ENCODE measurements at regions not wholly inside any gene's neighbourhood (a gene's known extent, or its start where the extent isn't known, plus 50 kb on each side); places are given as distances from the start of the nearest gene placed in this dataset.

DNA sequence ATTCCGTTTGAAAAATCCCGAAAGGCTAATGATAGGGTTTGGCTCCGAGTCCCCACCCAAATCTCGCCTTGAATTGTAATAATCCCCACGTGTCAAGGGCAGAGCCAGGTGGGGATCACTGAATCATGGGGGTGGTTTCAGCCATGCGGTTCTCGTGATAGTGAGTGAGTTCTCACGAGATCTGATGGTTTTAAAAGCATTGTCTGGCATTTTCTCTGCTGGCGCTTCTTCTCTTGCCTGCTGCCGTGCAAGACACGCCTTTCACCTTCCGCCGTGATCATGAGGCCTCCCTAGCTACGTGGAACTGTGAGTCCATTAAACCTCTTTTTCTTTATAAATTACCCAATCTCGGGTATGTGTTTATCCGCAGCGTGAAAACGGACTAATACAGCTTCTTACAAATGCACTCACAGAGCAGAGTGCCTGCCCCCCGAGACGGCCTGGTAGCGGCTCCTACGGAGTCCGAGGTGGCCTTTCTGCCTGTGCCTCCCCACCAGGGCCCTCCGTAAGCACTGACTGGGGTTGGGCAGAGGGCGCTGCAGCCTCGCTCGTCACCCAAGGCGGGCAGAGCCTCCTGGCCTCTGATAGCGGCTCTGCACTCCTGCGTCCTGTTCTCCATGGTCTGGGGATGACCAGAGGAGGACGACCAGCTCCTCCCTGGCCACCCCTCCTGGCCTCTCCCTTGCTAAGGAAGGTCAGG, 131.7 kb downstream of the FOXL1 start:
- Mint-ChIP-seq H3K27ac (no peak overlapping the region), H3K4me3 (no peak overlapping the region), H3K27me3 (ENCODE audit: low read depth) (peaks cover 41% of the 10 kb centered on the region)

GRCh38 chr16:86710602-86710950, 132.2 kb downstream of the FOXL1 start:
- H3K27ac Mint-ChIP-seq = no peak overlapping the region
- no peaks in the 10 kb centered on the region for H3K4me1 Mint-ChIP-seq
- H3K36me3 Mint-ChIP-seq = no peaks in the 10 kb centered on the region
- DNase-seq (ENCODE audit: low spot score in 2 of 2, unreplicated experiment in 2 of 2) = no peak
- H3K27me3 Mint-ChIP-seq (ENCODE audit: low read depth) = peaks cover 41% of the 10 kb centered on the region
- H3K4me3 Mint-ChIP-seq = no peak overlapping the region
- TF ChIP-seq CTCF (IDR thresholded peaks at IDR 0.05; ENCODE audit: unreplicated experiment) = no peak
- peaks cover 8% of the 10 kb centered on the region for H3K9me3 Mint-ChIP-seq

More for the DNA sequence above, 131.7 kb downstream of the FOXL1 start:
- H3K4me1 Mint-ChIP-seq = no peaks in the 10 kb centered on the region
- no peak for DNase-seq (ENCODE audit: low spot score in 2 of 2, unreplicated experiment in 2 of 2)
- peaks cover 8% of the 10 kb centered on the region for H3K9me3 Mint-ChIP-seq
- no peaks in the 10 kb centered on the region for H3K36me3 Mint-ChIP-seq
- no peak for TF ChIP-seq CTCF (IDR thresholded peaks at IDR 0.05; ENCODE audit: unreplicated experiment)

DNA sequence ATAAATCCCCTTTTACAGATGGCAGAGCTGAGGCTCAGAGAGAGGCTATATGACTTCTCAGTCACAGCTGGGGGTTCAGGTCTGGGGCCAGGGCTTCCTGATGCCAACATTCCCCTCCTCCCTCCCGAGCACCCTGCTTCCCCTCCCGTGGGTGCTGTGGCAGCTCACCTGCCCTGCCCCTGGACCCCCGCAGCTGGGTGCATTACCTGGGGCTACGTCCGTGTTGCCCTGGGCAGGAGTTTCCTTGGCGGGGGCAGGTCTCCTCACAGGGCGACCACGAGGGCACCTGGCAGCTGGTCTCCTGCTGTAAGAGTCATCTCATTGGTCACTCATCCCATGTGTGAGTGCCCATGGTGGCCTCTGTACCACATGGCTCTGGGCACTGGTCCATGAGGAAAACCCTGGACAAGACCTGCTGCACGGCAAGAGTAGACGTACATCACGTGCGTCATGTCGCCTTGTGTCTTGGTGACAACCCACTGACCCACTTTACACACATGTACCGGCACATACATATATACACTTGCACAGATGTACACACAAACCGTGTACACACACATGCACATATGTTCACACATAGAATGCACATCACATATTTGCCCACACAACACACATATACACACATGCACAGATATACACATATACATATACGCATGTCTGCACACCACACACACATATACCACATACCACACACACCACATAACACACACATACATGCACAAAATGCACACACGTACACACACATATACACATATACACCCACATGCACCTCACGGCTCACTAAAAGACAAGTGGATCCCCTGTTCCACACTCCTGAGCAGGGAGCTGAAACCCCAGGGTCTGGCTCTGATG, 134.0 kb downstream of the FOXL1 start:
- peaks cover 37% of the 10 kb centered on the region for H3K27me3 Mint-ChIP-seq (ENCODE audit: low read depth)
- no peaks in the 10 kb centered on the region for H3K36me3 Mint-ChIP-seq
- H3K4me3 Mint-ChIP-seq = no peak overlapping the region
- no peak overlapping the region for H3K27ac Mint-ChIP-seq
- H3K4me1 Mint-ChIP-seq = no peaks in the 10 kb centered on the region
- DNase-seq (ENCODE audit: low spot score in 2 of 2, unreplicated experiment in 2 of 2) = no peak
- TF ChIP-seq CTCF (IDR thresholded peaks at IDR 0.05; ENCODE audit: unreplicated experiment) = no peak
- H3K9me3 Mint-ChIP-seq = peaks cover 5% of the 10 kb centered on the region

DNA sequence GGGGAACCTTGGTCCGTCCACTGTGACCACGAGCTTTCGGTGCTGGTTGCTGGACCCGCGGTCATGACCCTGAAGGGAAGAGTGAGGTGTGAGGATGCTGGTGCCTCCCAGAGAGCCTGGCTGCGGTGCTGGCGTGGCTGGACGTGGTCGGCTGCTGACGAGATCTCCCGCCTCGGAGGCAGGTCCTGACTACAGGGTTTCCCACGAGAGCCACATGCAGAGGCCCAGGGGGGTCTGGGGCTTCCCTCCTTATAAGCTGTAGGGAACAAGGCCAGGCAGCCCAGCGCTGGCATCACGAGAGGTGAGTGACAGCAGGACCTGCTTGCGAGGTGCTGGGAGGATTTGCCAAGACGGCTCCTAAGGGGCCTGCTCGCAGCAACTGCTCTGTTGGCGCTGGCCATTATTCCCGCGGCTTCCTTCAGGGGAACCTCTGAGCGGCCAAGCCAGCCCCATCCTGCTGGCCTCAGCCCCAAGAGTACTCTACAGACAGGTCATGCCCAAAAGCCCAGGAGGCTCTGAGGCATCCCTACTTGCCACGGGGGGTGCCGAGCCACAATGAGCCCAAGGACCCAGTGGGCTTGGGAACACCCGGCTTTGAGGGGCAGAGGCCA, 134.8 kb downstream of the FOXL1 start:
- no peak for TF ChIP-seq CTCF (IDR thresholded peaks at IDR 0.05; ENCODE audit: unreplicated experiment)
- Mint-ChIP-seq H3K36me3 (no peaks in the 10 kb centered on the region), H3K27ac (no peak overlapping the region), H3K9me3 (peaks cover 5% of the 10 kb centered on the region), H3K27me3 (ENCODE audit: low read depth) (peaks cover 37% of the 10 kb centered on the region), H3K4me1 (peaks cover 5% of the 10 kb centered on the region), H3K4me3 (no peak overlapping the region)
- no peak for DNase-seq (ENCODE audit: low spot score in 2 of 2, unreplicated experiment in 2 of 2)

DNA sequence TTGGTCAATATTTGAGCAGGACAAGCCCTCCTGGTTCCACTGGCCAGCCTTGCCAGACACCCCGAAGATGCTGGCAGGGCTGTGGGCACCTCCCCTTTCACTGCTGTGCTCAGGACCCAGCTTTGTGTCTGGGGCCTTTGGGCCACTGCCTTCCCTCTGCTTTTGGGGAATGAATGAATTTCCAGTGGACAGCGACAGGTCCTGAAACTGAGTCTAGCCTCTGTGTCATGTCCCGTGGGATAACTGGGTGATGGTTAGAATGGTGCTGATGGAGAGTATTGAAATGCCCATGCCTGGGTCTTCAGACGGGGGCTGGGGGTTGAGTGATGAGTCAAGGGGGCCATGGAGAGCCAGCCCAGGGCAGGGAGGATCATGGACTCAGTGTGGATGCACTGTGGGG, 135.8 kb downstream of the FOXL1 start:
- H3K27ac Mint-ChIP-seq = no peak overlapping the region
- no peaks in the 10 kb centered on the region for H3K36me3 Mint-ChIP-seq
- H3K9me3 Mint-ChIP-seq = peaks cover 2% of the 10 kb centered on the region
- no peak for TF ChIP-seq CTCF (IDR thresholded peaks at IDR 0.05; ENCODE audit: unreplicated experiment)
- H3K4me1 Mint-ChIP-seq = peaks cover 9% of the 10 kb centered on the region
- H3K4me3 Mint-ChIP-seq = no peak overlapping the region
- peaks cover 30% of the 10 kb centered on the region for H3K27me3 Mint-ChIP-seq (ENCODE audit: low read depth)
- DNase-seq (ENCODE audit: low spot score in 2 of 2, unreplicated experiment in 2 of 2) = no peak
